Astrocyte (in vitro differentiated cells and primary cell): ENCODE measurements at regions not wholly inside any gene's neighbourhood (a gene's known extent, or its start where the extent isn't known, plus 50 kb on each side); places are given as distances from the start of the nearest gene placed in this dataset.

ENCODE experiments used
- EZH2 ChIP-seq: IDR thresholded peaks from 2 replicates; pipeline ENCODE4 v1.6.1; 2012; ENCODE audit warnings: mild to moderate bottlenecking, low read length, inconsistent platforms; ENCODE audit not compliant: insufficient read depth
- TF ChIP-seq, protein P1 (sequence below): IDR thresholded peaks from 2 replicates; pipeline ENCODE4 v1.5.1; 2011; ENCODE audit warnings: low read depth, mild to moderate bottlenecking, inconsistent platforms, low read length, moderate library complexity; ENCODE audit not compliant: insufficient read depth

DNA sequence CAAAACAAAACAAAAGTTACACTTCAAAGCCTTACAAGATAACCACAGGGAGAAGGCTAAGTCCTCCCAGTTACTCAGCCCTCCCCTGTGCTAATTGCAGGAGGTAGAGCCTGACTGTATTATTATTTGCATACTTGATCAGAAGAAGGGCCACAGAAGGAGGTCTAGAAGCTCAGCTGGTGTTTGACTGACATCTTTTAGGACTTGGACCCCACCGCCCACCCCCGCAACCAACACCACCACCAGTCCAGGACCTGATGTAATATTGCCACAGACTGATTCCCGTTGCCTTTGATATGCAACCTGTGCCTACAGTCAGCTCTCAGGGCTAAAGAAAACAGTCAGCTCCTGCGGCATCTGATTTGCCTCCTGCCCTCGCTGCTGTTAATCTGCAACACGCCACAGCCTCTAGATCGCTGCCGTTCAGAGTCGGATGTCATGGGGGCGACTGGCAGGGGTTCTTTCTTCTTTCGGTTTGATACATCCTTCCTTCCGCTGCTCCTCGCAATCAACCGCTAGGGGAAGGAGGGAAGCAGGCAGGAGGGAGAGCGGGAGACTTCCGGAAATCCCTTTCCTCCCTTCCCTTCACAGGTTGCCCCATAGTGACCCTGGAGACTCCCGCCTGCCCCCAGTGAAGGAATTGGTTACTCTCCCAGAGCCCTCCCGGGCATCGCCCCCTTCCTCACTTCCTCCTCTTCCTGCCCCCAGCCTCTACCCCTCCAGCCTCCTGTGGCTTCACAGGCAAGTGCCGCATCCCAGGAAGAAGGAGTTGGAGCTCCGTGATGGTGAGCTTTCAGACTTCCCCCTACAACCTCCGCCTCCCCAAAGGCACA, 90.5 kb upstream of the SOX9 start:
- TF ChIP-seq, protein P1, sequence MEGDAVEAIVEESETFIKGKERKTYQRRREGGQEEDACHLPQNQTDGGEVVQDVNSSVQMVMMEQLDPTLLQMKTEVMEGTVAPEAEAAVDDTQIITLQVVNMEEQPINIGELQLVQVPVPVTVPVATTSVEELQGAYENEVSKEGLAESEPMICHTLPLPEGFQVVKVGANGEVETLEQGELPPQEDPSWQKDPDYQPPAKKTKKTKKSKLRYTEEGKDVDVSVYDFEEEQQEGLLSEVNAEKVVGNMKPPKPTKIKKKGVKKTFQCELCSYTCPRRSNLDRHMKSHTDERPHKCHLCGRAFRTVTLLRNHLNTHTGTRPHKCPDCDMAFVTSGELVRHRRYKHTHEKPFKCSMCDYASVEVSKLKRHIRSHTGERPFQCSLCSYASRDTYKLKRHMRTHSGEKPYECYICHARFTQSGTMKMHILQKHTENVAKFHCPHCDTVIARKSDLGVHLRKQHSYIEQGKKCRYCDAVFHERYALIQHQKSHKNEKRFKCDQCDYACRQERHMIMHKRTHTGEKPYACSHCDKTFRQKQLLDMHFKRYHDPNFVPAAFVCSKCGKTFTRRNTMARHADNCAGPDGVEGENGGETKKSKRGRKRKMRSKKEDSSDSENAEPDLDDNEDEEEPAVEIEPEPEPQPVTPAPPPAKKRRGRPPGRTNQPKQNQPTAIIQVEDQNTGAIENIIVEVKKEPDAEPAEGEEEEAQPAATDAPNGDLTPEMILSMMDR, result peak; percentile 32
- TF ChIP-seq EZH2, result no peak
